Neural progenitor cell (in vitro differentiated cells): ENCODE measurements at regions not wholly inside any gene's neighbourhood (a gene's known extent, or its start where the extent isn't known, plus 50 kb on each side); places are given as distances from the start of the nearest gene placed in this dataset.

Source experiments
- EZH2 ChIP-seq: fragments of 200-600 bp; sonication (generic); IDR thresholded peaks from 2 replicates; pipeline ENCODE4 v1.6.1; 2017; ENCODE audit warnings: antibody characterized with exemption, mild to moderate bottlenecking, moderate library complexity
- TF ChIP-seq, protein P1 (sequence below): fragments of 200-600 bp; sonication (generic); IDR thresholded peaks from 2 replicates; pipeline ENCODE4 v1.5.1; 2017; ENCODE audit warnings: antibody characterized with exemption, mild to moderate bottlenecking

DNA sequence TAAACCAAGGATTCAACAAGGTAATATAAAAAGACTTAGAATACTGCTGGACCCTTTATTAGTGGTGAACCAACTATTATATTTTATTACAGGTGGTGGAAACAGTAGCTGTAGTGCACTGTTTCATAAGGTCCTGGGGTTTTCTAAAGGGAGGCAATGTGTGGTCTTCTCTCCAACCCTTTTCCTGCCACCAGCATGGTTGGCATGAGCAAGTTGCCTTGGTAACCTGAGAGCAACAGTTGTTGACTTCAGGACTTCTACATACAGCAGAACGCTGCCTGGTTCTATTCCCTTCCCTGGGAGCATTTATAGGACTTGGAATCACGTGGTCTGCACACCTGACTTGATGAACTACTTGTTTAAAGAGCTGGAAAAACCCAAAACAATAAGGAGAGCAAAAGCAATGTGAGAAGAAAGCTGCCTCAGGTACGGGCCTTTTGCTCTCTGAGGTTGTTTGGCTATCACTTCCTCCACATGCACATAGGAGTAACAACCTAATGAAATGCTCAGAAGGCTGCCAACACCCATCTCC is 81.1 kb upstream of the RAI14 start:
- no peak for TF ChIP-seq EZH2
- TF ChIP-seq, protein P1, sequence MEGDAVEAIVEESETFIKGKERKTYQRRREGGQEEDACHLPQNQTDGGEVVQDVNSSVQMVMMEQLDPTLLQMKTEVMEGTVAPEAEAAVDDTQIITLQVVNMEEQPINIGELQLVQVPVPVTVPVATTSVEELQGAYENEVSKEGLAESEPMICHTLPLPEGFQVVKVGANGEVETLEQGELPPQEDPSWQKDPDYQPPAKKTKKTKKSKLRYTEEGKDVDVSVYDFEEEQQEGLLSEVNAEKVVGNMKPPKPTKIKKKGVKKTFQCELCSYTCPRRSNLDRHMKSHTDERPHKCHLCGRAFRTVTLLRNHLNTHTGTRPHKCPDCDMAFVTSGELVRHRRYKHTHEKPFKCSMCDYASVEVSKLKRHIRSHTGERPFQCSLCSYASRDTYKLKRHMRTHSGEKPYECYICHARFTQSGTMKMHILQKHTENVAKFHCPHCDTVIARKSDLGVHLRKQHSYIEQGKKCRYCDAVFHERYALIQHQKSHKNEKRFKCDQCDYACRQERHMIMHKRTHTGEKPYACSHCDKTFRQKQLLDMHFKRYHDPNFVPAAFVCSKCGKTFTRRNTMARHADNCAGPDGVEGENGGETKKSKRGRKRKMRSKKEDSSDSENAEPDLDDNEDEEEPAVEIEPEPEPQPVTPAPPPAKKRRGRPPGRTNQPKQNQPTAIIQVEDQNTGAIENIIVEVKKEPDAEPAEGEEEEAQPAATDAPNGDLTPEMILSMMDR: no peak
